ENCODE measurements at regions not wholly inside any gene's neighbourhood (a gene's known extent, or its start where the extent isn't known, plus 50 kb on each side); places are given as distances from the start of the nearest gene placed in this dataset.

DNA sequence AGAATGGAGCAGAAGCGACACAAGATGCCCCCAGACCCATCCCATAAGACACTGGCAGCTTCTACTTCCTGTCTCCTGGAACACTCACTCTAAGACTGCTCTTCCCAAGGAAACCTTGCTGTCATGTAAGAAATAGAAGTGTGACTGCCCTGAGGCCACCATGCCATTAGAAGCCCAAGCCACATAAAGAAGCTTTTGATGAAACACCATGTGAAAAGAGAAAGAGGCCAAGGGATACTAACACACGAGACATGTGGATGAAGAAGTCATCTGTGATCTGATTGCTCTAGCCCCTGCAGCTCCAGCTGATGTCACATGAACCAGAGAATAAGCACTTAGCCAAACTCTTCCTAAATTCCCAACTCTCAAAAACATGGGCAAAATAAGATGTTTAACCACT is 117.9 kb upstream of the PCSK2 start:
- no peaks in the 10 kb centered on the region for H3K27me3 Mint-ChIP-seq

GRCh38 chr20:17109307-17109706 is 117.5 kb upstream of the PCSK2 start:
- H3K36me3 Mint-ChIP-seq = no peaks in the 10 kb centered on the region
- CTCF ChIA-PET = no interaction called here
- no peak overlapping the region for H3K4me3 Mint-ChIP-seq
- H3K9me3 Mint-ChIP-seq = peaks cover 2% of the 10 kb centered on the region
- H3K27me3 Mint-ChIP-seq = no peaks in the 10 kb centered on the region
- no peak overlapping the region for H3K27ac Mint-ChIP-seq
- DNase-seq = no peak
- no peaks in the 10 kb centered on the region for H3K4me1 Mint-ChIP-seq

More for the DNA sequence above, 117.9 kb upstream of the PCSK2 start:
- CTCF ChIA-PET = no interaction called here
- H3K4me3 Mint-ChIP-seq = no peak overlapping the region
- peaks cover 5% of the 10 kb centered on the region for H3K9me3 Mint-ChIP-seq
- H3K4me1 Mint-ChIP-seq = no peaks in the 10 kb centered on the region
- no peaks in the 10 kb centered on the region for H3K36me3 Mint-ChIP-seq
- no peak for DNase-seq
- H3K27ac Mint-ChIP-seq = no peak overlapping the region

- CTCF ChIA-PET = no interaction called here
- H3K36me3 Mint-ChIP-seq = no peaks in the 10 kb centered on the region
- no peak for DNase-seq
- H3K9me3 Mint-ChIP-seq = no peaks in the 10 kb centered on the region
- H3K27me3 Mint-ChIP-seq = no peaks in the 10 kb centered on the region
- H3K4me1 Mint-ChIP-seq = no peaks in the 10 kb centered on the region
- H3K4me3 Mint-ChIP-seq = no peak overlapping the region
- H3K27ac Mint-ChIP-seq = no peak overlapping the region
These were observed 98.6 kb upstream of the PCSK2 start for GRCh38 chr20:17128206-17128605.

DNA sequence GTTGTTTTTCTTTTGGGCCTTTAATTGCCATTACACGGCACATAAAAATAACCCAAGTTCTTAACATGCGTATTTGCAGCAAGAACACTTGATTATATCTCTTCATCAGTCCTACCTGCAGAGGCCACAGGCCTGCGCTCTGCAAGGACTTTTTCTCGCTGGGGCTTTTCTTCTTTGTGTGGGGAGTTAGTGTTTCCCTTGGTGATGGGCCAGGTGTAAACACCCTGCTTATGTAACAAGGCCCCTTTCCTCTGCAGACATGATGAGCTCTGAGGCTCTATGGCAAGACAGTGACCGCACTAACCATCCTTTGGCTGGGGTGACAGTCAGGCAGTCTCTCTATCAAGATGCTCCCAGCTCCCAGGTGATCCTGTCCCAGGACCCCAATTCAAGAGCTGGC is 97.8 kb upstream of the PCSK2 start:
- Mint-ChIP-seq H3K27ac (no peak overlapping the region), H3K4me3 (no peak overlapping the region), H3K9me3 (no peaks in the 10 kb centered on the region), H3K4me1 (no peaks in the 10 kb centered on the region), H3K36me3 (no peaks in the 10 kb centered on the region), H3K27me3 (no peaks in the 10 kb centered on the region)
- no peak for DNase-seq
- CTCF ChIA-PET = interaction anchor here (0.6 kb wide), 1 partner anchor 691 kb away, joined by 3 read pairs; no protein-coding TSS in a partner anchor

GRCh38 chr20:17137692-17138091 is 89.1 kb upstream of the PCSK2 start:
- no peak for DNase-seq
- Mint-ChIP-seq H3K4me1 (no peaks in the 10 kb centered on the region), H3K27ac (no peak overlapping the region), H3K27me3 (no peaks in the 10 kb centered on the region), H3K36me3 (no peaks in the 10 kb centered on the region), H3K9me3 (peaks cover 6% of the 10 kb centered on the region), H3K4me3 (no peak overlapping the region)
- CTCF ChIA-PET = no interaction called here

DNA sequence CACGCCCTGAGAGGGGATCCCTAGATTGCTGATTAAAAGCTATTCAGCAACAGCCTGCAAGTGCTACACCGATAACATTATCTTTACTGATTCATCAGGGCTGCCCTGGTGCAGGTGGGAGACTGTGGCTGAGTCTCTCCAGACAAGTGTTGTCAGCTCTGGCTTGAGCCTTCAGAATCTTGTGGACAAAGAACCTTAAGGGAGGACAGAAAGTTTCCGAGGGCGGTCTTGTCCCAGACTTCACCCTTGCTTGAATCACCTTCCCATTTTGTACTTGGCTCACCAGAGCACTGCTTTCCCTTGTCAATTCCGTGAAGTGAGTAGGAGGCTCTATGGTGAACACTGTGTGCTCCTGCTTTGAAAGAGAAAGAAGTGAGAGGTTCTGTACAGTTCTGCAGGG is 88.6 kb upstream of the PCSK2 start:
- peaks cover 6% of the 10 kb centered on the region for H3K9me3 Mint-ChIP-seq
- H3K27me3 Mint-ChIP-seq = no peaks in the 10 kb centered on the region
- no peaks in the 10 kb centered on the region for H3K4me1 Mint-ChIP-seq
- no peak for DNase-seq
- H3K27ac Mint-ChIP-seq = no peak overlapping the region
- CTCF ChIA-PET = no interaction called here
- H3K36me3 Mint-ChIP-seq = no peaks in the 10 kb centered on the region
- no peak overlapping the region for H3K4me3 Mint-ChIP-seq

DNA sequence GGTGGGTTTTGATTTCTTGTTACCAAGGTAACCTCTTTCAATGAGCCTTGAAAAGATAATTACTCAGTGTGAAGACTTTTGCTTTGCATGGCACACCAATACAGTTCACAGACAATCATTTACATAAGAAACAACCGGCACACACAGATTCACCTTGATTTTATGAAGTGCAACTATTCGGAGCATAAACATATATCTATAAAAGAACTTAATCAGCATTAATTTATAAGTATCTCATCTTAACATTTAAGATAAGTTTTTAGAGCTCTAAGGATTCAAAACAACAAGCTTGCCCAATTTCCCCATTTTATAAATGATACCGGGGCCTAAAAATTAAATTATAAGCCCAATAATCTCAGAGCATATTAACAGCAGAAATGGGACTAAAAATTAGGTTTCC is 85.9 kb upstream of the PCSK2 start:
- no peaks in the 10 kb centered on the region for H3K27me3 Mint-ChIP-seq
- H3K4me3 Mint-ChIP-seq = no peak overlapping the region
- DNase-seq = no peak
- no peaks in the 10 kb centered on the region for H3K36me3 Mint-ChIP-seq
- peaks cover 6% of the 10 kb centered on the region for H3K9me3 Mint-ChIP-seq
- H3K27ac Mint-ChIP-seq = no peak overlapping the region
- CTCF ChIA-PET = no interaction called here
- no peaks in the 10 kb centered on the region for H3K4me1 Mint-ChIP-seq

- no peaks in the 10 kb centered on the region for H3K36me3 Mint-ChIP-seq
- CTCF ChIA-PET = no interaction called here
- H3K27me3 Mint-ChIP-seq = no peaks in the 10 kb centered on the region
- H3K4me3 Mint-ChIP-seq = no peak overlapping the region
- DNase-seq = no peak
- H3K27ac Mint-ChIP-seq = no peak overlapping the region
- no peaks in the 10 kb centered on the region for H3K4me1 Mint-ChIP-seq
- peaks cover 6% of the 10 kb centered on the region for H3K9me3 Mint-ChIP-seq
These were observed 85.3 kb upstream of the PCSK2 start for GRCh38 chr20:17141568-17141967.

DNA sequence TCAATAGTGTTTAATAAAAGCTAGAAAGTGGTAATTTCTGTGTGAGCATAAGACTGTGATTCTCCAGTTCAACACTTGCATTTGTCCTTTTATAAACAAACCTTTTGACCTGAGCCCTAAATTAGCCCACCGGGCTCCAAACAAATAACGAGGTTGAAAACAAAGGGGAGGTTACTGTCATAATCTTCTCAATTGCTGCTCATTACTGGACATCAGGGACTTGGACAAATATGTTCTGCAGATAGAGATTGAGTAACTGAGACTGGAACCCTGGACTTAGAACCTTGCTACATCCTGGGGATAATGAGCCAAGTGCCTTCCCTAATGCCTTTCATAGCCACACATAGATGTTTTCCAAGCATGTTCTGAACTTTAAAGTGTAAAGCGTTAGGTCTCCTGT is 84.2 kb upstream of the PCSK2 start:
- H3K4me3 Mint-ChIP-seq = no peak overlapping the region
- H3K9me3 Mint-ChIP-seq = peaks cover 6% of the 10 kb centered on the region
- H3K36me3 Mint-ChIP-seq = no peaks in the 10 kb centered on the region
- CTCF ChIA-PET = no interaction called here
- no peak overlapping the region for H3K27ac Mint-ChIP-seq
- no peaks in the 10 kb centered on the region for H3K27me3 Mint-ChIP-seq
- DNase-seq = no peak
- no peaks in the 10 kb centered on the region for H3K4me1 Mint-ChIP-seq

- H3K4me1 Mint-ChIP-seq = no peaks in the 10 kb centered on the region
- H3K36me3 Mint-ChIP-seq = no peaks in the 10 kb centered on the region
- H3K27me3 Mint-ChIP-seq = no peaks in the 10 kb centered on the region
- CTCF ChIA-PET = no interaction called here
- DNase-seq = no peak
- H3K9me3 Mint-ChIP-seq = peaks cover 6% of the 10 kb centered on the region
- no peak overlapping the region for H3K27ac Mint-ChIP-seq
- H3K4me3 Mint-ChIP-seq = no peak overlapping the region
These were observed 76.0 kb upstream of the PCSK2 start for GRCh38 chr20:17150858-17151257.

DNA sequence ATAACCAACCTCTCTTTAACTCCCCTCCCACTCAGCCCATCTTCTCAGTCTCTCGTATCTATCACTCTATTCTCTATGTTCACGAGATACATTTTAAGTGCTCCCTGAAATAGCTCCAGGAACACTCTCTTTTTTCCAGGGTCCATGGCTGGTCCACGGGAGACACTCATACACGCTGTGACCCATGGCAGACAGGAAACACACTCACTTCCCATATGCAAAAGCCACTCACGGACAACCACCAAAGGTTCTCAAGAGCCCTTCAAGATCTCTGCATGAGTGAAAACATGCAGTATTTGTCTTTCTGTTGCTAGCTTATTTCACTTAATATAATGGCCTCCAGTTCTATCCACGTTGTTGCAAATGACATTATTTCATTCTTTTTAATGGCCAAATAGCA is 71.4 kb upstream of the PCSK2 start:
- no peaks in the 10 kb centered on the region for H3K27me3 Mint-ChIP-seq
- no peaks in the 10 kb centered on the region for H3K4me1 Mint-ChIP-seq
- DNase-seq = no peak
- CTCF ChIA-PET = no interaction called here
- no peak overlapping the region for H3K27ac Mint-ChIP-seq
- no peak overlapping the region for H3K4me3 Mint-ChIP-seq
- H3K36me3 Mint-ChIP-seq = no peaks in the 10 kb centered on the region
- H3K9me3 Mint-ChIP-seq = peaks cover 6% of the 10 kb centered on the region

GRCh38 chr20:17158701-17159100 is 68.1 kb upstream of the PCSK2 start:
- H3K9me3 Mint-ChIP-seq = peaks cover 6% of the 10 kb centered on the region
- H3K27ac Mint-ChIP-seq = no peak overlapping the region
- H3K36me3 Mint-ChIP-seq = no peaks in the 10 kb centered on the region
- H3K4me1 Mint-ChIP-seq = no peaks in the 10 kb centered on the region
- no peak overlapping the region for H3K4me3 Mint-ChIP-seq
- CTCF ChIA-PET = no interaction called here
- H3K27me3 Mint-ChIP-seq = no peaks in the 10 kb centered on the region
- no peak for DNase-seq

DNA sequence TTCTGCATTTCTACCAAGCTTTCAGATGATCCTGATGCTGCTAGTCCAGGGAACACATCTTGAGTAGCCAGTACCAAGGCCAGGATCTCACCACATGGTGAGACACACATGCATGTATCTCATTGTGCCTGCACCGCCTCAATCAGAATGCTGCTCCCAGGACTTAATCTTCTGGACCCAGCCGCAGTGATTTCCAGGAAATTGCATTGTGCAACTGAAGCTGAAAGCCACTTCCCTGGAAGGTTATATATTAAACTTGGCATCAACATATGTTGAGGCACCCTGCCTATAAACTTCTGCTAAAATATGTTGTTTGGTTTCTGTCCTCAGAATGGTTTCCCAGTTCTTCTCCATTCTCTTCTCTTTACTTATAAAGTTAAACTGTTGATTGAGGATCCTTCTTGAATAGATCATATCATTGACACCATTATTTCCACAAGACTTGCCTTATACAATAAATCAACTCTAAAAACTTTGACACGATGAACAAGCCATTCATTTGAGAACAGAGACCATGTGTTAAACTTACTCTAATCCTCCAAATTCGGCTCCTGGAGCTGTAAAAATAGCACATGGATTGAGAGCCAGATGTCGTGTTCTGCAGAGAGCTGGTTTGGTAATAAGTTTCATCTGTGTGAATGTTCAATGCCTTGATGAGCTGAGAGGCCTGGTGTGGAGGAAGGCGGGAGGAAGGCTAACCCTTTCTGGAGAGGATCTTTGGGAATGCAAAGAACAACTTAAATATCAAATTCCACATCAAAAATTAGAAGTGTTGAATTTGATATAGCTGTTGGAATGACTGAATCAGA is 65.0 kb upstream of the PCSK2 start:
- no peak for DNase-seq
- CTCF ChIA-PET = no interaction called here
- no peaks in the 10 kb centered on the region for H3K4me1 Mint-ChIP-seq
- no peaks in the 10 kb centered on the region for H3K36me3 Mint-ChIP-seq
- H3K27ac Mint-ChIP-seq = no peak overlapping the region
- H3K27me3 Mint-ChIP-seq = no peaks in the 10 kb centered on the region
- H3K4me3 Mint-ChIP-seq = no peak overlapping the region
- no peaks in the 10 kb centered on the region for H3K9me3 Mint-ChIP-seq

GRCh38 chr20:17168026-17168612 is 58.7 kb upstream of the PCSK2 start:
- Mint-ChIP-seq H3K27me3 (no peaks in the 10 kb centered on the region), H3K27ac (no peak overlapping the region), H3K9me3 (peaks cover 2% of the 10 kb centered on the region), H3K4me1 (no peaks in the 10 kb centered on the region), H3K36me3 (no peaks in the 10 kb centered on the region), H3K4me3 (no peak overlapping the region)
- no peak for DNase-seq
- CTCF ChIA-PET = no interaction called here

DNA sequence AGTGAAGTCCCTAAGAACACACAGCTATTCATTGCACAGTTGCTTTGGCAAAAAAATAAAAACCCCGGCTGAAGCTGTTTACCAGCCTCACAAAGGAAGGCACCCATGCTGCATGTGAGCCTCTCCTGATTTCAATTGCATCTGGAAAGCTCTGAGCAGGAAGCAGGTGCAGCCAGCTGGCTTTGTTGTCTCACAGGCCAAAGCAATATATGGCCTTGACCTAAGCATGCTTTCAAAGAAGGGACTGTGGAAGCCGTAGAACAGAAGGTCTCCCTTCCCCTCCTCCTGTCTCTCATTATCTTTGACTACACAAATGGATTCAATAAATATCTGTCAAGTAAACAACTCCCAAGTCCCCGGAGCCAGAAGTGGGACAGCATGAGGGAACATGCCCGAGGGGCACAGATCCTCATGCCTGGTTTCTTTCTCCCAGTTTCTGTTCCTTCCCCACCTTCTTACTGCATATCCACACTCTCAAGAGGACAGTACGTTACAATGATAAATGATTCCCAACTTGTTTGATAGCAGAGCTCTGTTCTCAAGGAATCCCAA is 57.2 kb upstream of the PCSK2 start:
- no peaks in the 10 kb centered on the region for H3K27me3 Mint-ChIP-seq
- no peaks in the 10 kb centered on the region for H3K36me3 Mint-ChIP-seq
- no peak for DNase-seq
- CTCF ChIA-PET = no interaction called here
- H3K27ac Mint-ChIP-seq = no peak overlapping the region
- peaks cover 2% of the 10 kb centered on the region for H3K9me3 Mint-ChIP-seq
- H3K4me1 Mint-ChIP-seq = no peaks in the 10 kb centered on the region
- H3K4me3 Mint-ChIP-seq = no peak overlapping the region
